Stimulated activated naive CD8-positive, alpha-beta T cell treated with anti-CD3 and anti-CD28 coated beads, Interleukin-15, amount 100 ng/mL, for 72 hours (primary cell): ENCODE measurements at regions not wholly inside any gene's neighbourhood (a gene's known extent, or its start where the extent isn't known, plus 50 kb on each side); places are given as distances from the start of the nearest gene placed in this dataset.
"Not testable (repeated sequence)": the region's sequence is repeated elsewhere in the genome, so short reads cannot be mapped to it uniquely, and the experiment has no call there.

Source experiments
- ATAC-seq: fragments of 150-1000 bp; cut with Tn5 transposase; 2 replicates; pipeline ENCODE4 v1.10.0; 2021; ENCODE audit warnings: mild to moderate bottlenecking, moderate library complexity
- DNase-seq, 2 donors: peaks; one replicate each; pipeline ENCODE4 v3.0.0; 2021 to 2022
- H3K27ac Mint-ChIP-seq, 2 donors: one replicate each; pipeline ENCODE4 v1.8.0; 2022; ENCODE audit warnings: mild to moderate bottlenecking in 2 of 2, mixed read lengths in 2 of 2, moderate library complexity in 2 of 2
- H3K27me3 Mint-ChIP-seq: one replicate; pipeline ENCODE4 v1.8.0; 2022; ENCODE audit warnings: mixed read lengths
- H3K4me1 Mint-ChIP-seq: one replicate; pipeline ENCODE4 v1.8.0; 2022; ENCODE audit warnings: mild to moderate bottlenecking, mixed read lengths
- H3K4me3 Mint-ChIP-seq, 2 donors: one replicate each; pipeline ENCODE4 v1.8.0; 2022; ENCODE audit warnings: mild to moderate bottlenecking in 2 of 2, mixed read lengths in 2 of 2, moderate library complexity in 1 of 2
- H3K9me3 Mint-ChIP-seq, 2 donors: one replicate each; pipeline ENCODE4 v1.8.0; 2022; ENCODE audit warnings: mixed read lengths in 2 of 2

DNA sequence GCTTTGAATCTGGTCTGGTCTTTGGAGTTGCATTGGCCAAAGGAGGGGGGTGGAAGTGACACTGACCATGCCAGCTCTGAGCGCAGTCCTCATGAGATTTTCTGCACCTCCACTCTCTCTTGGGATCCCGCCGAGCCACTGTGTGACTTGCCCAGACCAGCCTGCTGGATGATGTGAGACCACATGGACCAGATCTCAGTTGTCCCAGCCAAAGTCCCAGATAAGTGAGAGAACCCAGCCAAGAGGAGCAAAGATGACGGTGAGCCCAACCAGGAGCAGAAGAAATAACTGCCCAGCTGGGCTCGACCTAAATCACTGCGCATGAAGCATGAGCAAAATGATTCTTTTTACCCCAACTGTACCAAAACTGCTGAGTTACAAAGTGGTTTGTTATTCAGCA, 96.5 kb upstream of the ERCC4 start:
- no peak overlapping the region for H3K4me3 Mint-ChIP-seq
- ATAC-seq, result no peak
- no peak overlapping the region for H3K27ac Mint-ChIP-seq
- H3K9me3 Mint-ChIP-seq, result peaks cover 5 to 7% of the 10 kb centered on the region in 2 donors
- H3K27me3 Mint-ChIP-seq, result peaks cover 7% of the 10 kb centered on the region
- DNase-seq, result no peak
- H3K4me1 Mint-ChIP-seq, result no peaks in the 10 kb centered on the region

DNA sequence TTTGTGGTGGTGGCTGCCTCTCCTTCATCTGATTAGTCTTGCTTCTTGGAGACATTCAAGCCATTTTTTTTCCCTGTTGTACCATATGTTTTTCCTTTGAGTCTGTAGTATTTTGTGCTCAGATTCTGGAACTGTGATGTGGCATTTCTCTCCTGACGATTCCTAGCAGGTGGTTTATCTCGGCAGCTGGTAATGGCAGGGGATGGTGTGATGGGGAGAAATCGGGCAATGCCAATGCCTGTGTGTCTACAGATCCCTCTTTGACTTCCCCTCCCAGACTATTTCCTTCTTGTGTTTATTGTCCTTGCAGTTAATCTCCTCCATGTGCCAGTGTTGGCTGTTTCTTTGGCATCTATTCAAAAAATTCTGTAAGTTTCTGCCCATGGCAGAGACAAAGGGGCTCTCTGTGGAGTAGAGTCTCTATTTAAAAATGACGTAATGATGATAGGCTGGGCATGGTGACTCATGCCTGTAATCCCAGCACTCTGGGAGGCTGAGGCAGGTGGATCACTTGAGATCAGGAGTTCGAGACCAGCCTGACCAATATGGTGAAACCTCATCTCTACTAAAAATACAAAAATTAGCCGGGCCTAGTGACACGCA, 90.2 kb upstream of the ERCC4 start:
- H3K27me3 Mint-ChIP-seq, result peaks cover 28% of the 10 kb centered on the region
- H3K9me3 Mint-ChIP-seq, result peaks cover 2 to 8% of the 10 kb centered on the region in 2 donors
- H3K4me3 Mint-ChIP-seq, result no peak overlapping the region
- ATAC-seq (no peak), DNase-seq (no peak)
- H3K27ac Mint-ChIP-seq, result no peak overlapping the region
- no peaks in the 10 kb centered on the region for H3K4me1 Mint-ChIP-seq

DNA sequence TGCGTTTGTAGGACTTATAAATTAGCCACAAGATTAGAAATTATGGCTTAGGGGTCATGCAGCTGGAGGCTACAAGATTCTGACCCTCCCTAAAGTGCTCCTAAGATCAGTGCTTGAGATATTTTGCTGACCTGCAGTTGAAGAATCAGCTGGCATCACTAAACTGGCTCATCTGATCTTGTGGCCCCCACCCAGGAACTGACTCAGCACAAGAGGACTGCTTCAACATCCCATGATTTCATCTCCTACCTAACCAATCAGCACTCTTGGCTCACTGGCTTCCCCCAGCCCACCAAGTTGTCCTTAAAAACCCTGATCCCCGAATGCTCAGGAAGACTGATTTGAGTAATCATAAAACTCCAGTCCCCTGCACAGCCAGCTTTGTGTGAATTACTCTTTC, 86.4 kb upstream of the ERCC4 start:
- H3K4me3 Mint-ChIP-seq, result no peak overlapping the region
- ATAC-seq (no peak), DNase-seq (no peak)
- peaks cover 40% of the 10 kb centered on the region for H3K27me3 Mint-ChIP-seq
- no peaks in the 10 kb centered on the region for H3K4me1 Mint-ChIP-seq
- no peak overlapping the region for H3K27ac Mint-ChIP-seq
- peaks cover 0 to 7% of the 10 kb centered on the region in 2 donors for H3K9me3 Mint-ChIP-seq

DNA sequence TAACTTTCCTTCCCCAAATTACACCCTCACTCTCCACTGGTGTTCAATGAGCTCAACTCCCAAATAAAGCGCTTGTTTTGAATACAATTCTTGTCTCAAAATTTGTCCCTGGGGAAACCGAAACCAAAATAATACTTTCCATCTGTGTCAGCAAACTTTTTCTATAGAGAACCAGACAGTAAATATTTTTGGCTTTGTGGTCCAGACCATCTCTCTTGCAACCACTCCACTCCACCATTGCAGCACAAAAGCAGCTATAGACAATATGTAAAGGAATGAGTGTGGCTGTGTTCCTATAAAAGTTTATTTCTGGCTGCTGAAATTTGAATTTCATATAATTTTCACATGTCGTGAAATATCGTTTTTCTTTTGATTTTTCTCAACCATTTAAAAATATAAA, 84.6 kb upstream of the ERCC4 start:
- H3K9me3 Mint-ChIP-seq, result no peaks in the 10 kb centered on the region
- no peak overlapping the region for H3K4me3 Mint-ChIP-seq
- H3K27me3 Mint-ChIP-seq, result peaks cover 35% of the 10 kb centered on the region
- DNase-seq (no peak), ATAC-seq (no peak)
- no peak overlapping the region for H3K27ac Mint-ChIP-seq
- no peaks in the 10 kb centered on the region for H3K4me1 Mint-ChIP-seq

DNA sequence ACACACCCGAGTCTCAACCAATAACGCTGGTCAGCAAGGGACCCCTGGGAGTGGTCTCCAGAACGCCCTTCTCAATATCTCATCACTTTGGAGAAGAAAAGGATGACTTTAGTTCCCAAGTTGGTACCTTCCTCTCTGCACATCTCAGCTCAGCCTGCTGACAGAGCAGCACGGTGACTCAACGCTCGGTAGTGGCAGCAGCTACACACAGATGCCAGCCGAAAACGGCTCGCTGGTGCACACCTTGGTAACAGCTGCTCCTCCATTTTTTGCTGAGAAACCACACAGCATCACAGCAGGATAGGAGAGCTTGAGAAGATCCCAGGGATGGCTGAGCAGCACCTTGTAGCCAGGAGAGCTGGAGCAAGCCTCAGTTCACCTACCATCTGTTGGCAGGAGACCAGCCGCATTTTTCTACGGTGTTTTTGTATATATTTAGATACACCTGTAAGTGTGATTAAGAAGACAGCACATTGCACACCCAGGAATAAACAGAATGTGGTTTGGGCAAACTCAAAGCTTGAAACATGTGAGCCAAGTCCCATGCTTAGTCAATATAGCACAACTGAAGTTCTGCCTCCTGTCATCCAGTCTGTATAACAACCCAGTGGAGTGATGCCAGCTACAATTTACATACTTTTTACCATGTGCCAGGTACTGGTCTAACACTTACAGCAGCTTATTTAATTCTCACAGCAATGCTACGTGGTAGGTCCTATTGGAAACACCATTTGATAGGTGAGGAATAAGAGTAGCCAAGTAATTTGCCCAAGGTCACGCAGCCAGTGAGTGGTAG, 83.8 kb upstream of the ERCC4 start:
- Mint-ChIP-seq H3K4me3 (no peak overlapping the region), H3K27me3 (peaks cover 35% of the 10 kb centered on the region), H3K9me3 (no peaks in the 10 kb centered on the region), H3K27ac (no peak overlapping the region), H3K4me1 (no peaks in the 10 kb centered on the region)
- no peak for ATAC-seq
- DNase-seq, result no peak

DNA sequence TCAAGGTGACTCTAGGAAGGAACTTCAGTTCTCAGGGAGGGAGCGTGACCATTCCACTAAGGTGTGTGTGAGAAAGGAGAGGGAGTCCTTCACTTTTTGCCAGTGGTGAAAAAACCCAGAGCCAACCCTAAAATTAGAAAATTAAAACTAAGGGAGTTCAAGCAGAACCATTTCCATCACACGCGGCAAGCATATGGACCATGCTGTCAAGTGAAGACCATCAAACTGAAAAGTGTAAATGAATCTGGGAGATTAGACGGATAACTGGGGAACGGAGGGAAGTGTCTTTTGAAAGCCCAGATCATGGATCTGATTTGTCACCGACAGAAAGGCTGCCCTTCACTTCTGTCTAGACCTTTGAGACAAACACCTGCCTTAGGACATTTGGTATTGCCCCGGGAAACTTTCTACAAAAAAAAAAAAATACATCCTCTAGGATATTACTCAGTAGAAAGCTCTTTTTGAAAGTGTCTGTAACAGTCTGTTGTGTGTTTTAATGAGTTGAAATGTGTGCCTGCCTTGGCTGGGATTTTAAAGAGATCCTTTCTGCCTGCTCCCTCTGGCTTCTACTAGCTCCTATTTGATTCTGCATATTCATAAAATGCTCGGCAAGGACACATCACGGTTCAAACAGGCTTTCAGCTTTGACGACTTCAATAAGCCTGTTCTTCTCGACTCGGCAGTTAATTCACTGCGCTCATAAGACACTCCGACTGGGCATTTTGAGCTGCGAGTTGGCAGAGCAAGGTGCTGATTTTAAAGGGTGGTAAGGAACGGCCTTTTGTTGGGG, 81.4 kb upstream of the ERCC4 start:
- peaks cover 31% of the 10 kb centered on the region for H3K27me3 Mint-ChIP-seq
- ATAC-seq (no peak), DNase-seq (no peak)
- H3K27ac Mint-ChIP-seq, result no peak overlapping the region
- no peaks in the 10 kb centered on the region for H3K4me1 Mint-ChIP-seq
- no peaks in the 10 kb centered on the region for H3K9me3 Mint-ChIP-seq
- no peak overlapping the region for H3K4me3 Mint-ChIP-seq

DNA sequence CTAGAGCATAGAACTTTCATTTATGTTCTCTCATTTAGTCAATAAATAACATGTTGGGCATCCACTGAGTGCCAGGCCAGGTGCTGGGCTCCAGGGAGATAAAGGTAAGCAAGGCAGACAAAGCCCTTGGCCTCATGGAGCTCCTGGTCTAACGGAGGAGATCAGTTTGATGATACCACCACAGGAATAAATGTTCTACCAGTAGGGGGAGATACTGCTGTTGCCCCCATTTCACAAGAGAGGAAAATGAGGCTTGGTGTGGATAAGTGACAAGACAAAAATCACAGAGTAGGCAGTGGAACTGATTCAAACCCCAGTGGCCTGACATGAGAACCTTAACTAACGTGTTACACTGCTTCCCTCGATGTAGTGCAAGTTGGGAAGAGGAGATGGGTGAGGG, 80.4 kb upstream of the ERCC4 start:
- Mint-ChIP-seq H3K4me1 (no peaks in the 10 kb centered on the region), H3K27ac (no peak overlapping the region), H3K27me3 (peaks cover 22% of the 10 kb centered on the region), H3K9me3 (no peaks in the 10 kb centered on the region), H3K4me3 (no peak overlapping the region)
- no peak for DNase-seq
- ATAC-seq, result no peak

DNA sequence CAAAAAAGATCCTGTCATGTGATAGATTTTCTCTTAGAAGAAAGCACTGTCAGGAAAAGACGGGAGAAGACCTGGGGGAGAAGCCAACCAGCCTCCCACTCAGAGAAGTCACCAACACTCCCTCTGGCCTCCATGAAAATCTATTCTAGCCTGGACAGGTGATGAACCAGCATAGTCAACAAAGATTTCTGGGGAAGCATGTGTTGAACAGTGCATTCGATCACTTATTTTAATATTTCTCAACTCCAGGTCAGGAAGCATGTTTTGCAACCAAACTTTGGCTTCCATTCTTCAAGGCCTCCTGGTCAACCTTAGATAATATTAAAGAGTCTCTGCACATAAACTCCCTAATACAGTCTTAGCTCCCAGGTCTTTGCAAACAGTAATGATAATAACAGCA, 74.7 kb upstream of the ERCC4 start:
- H3K4me1 Mint-ChIP-seq, result no peaks in the 10 kb centered on the region
- peaks cover 26% of the 10 kb centered on the region for H3K27me3 Mint-ChIP-seq
- H3K9me3 Mint-ChIP-seq, result no peaks in the 10 kb centered on the region
- ATAC-seq, result no peak
- no peak overlapping the region for H3K4me3 Mint-ChIP-seq
- DNase-seq, result no peak
- H3K27ac Mint-ChIP-seq, result no peak overlapping the region

DNA sequence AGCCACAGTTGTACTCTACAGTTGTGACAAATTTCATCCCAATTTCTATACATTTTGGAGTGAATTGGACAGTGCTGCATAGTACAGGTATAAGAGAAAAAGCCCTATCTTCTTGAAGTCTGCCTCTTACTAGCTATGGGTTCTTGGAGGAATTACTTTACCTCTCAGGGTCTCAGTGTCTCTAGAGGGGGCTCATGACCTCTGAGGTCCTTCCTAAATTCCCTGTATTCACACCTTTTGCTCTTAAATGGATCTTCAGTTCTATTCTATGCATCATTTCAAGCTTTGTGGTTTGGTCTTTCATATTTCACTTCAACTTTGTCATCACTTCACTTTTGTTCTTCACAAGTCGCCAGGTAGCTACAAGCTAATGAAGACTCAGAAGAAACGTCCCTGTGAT, 71.2 kb upstream of the ERCC4 start:
- Mint-ChIP-seq H3K9me3 (no peaks in the 10 kb centered on the region), H3K27me3 (peaks cover 17% of the 10 kb centered on the region), H3K4me1 (no peaks in the 10 kb centered on the region), H3K4me3 (no peak overlapping the region), H3K27ac (no peak overlapping the region)
- DNase-seq (no peak), ATAC-seq (no peak)

DNA sequence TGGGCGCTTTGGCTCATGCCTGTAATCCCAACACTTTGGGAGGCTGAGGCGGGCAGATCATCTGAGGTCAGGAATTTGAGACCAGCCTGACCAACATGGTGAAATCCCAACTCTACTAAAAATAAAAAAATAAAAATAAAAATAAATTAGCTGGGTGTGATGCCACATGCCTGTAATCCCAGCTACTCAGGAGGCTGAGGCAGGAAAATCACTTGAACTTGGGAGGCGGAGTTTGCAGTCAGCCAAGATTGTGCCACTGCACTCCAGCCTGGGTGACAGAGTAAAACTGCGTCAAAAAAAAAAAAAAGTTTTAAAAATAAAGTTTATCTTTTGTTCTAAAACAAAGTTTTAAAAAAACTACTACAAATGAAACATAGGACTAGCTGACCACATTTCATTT, 69.8 kb upstream of the ERCC4 start:
- DNase-seq, H3K27ac Mint-ChIP-seq, H3K4me1 Mint-ChIP-seq, H3K9me3 Mint-ChIP-seq, ATAC-seq, H3K4me3 Mint-ChIP-seq: not testable (repeated sequence)
- peaks cover 20% of the 10 kb centered on the region for H3K27me3 Mint-ChIP-seq

DNA sequence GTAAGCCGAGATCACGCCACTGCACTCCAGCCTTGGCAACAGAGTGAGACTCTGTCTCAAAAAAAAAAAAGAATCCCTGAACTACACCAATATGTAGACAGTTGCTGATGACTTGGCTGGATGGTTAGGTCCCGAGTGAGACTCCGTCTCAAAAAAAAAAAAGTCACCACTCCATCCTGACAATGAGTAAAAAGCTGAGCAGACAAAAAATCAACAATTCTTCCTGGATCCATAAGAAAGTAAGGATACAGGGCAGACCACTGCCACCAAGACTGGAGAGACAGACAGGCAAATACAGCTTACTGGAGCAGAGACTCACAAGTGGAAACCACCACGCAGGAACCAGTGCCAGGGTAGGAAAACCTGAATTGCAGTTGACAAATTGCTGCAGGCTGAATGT, 67.1 kb upstream of the ERCC4 start:
- Mint-ChIP-seq H3K4me1 (no peaks in the 10 kb centered on the region), H3K9me3 (no peaks in the 10 kb centered on the region), H3K4me3 (no peak overlapping the region), H3K27me3 (peaks cover 16% of the 10 kb centered on the region), H3K27ac (no peak overlapping the region)
- no peak for ATAC-seq
- DNase-seq, result no peak

DNA sequence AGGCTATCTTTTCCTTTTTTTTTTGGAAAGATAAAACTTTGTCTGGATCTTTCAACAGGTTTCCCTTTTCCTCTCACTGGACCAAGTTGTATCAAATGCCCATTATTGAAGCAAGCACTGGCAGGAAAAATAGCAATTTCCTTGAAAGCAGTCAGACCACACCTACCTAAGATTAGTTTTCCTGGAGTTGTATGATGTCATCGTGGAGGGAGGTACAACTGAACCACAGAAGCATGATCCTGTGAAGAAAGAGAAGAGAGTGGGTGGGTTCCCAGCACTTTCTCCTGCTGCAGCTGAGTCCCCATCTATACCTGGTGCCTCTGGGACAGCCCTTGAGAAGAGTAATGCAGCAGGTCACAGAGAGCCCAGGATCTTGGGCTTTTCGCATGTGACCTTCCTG, 63.6 kb upstream of the ERCC4 start:
- no peak overlapping the region for H3K4me3 Mint-ChIP-seq
- no peaks in the 10 kb centered on the region for H3K9me3 Mint-ChIP-seq
- ATAC-seq (no peak), DNase-seq (no peak)
- H3K4me1 Mint-ChIP-seq, result no peaks in the 10 kb centered on the region
- peaks cover 32% of the 10 kb centered on the region for H3K27me3 Mint-ChIP-seq
- no peak overlapping the region for H3K27ac Mint-ChIP-seq

DNA sequence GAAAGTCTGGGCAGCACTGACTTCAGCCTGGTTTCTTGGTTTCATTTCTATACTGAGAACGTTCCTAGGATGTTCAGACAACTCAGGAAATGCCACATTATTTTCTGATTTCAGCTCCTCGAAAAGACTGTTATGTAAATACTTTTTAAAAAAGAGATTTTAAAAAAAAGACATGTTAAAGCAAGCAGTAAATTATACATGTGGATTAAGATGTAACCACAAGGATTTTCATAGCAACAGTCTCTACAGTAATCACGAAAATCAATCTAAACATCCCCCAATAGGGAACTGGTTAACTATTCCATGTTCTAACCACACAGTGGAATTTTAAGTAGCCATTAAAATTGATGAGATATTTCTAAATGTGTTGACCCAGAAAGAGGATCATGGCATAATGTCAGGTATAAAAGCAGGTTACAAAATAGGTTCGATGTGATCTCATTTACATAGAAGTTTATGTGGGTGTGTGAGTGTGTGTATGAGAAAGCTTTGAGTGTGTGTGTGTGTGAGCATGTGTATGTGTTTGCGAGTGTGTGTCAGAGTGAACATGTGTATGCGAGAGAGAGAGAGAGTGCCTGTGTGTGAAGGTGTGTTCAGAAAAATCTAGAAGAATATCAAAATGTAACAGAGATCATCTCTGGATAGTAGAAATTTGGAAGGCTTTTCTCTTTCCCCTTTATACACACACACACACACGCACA, 63.0 kb upstream of the ERCC4 start:
- H3K4me3 Mint-ChIP-seq, result no peak overlapping the region
- no peaks in the 10 kb centered on the region for H3K9me3 Mint-ChIP-seq

DNA sequence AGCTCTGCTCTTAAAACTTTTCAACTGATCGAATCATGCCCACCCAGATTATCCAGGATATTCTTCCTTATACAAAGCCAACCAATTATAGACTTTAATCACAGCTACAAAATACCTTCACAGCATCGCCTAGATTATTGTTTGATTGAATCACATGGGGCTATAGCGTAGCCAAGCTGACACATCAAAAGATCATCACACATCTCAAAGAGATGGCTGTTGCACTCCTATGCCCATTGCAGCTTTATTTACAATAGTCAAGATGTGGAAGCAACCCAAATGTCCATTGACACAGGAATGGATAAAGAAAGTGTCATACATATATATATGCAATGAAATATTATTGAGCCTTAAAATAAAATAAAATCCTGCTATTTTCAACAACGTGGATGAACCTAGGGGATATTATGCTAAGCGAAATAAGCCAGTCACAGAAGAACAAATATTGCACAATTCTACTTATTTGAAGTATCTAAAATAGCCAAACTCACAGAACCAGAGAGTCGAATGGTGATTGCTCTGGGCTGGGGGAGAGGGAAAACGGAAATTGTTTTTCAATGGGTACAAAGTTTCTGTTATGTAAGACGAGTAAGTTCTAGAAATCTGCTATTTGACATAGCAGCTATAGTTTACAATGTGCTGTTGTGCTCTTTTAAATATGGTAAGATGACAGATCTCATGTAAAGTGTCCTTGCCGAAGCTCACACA, 60.9 kb upstream of the ERCC4 start:
- Mint-ChIP-seq H3K27me3 (peaks cover 35% of the 10 kb centered on the region), H3K4me3 (no peak overlapping the region), H3K9me3 (peaks cover 6 to 9% of the 10 kb centered on the region in 2 donors), H3K27ac (no peak overlapping the region), H3K4me1 (no peaks in the 10 kb centered on the region)
- no peak for DNase-seq
- no peak for ATAC-seq

More for the DNA sequence above, 63.0 kb upstream of the ERCC4 start:
- no peak for ATAC-seq
- H3K27me3 Mint-ChIP-seq, result peaks cover 35% of the 10 kb centered on the region
- no peak overlapping the region for H3K27ac Mint-ChIP-seq
- no peak for DNase-seq
- H3K4me1 Mint-ChIP-seq, result no peaks in the 10 kb centered on the region

DNA sequence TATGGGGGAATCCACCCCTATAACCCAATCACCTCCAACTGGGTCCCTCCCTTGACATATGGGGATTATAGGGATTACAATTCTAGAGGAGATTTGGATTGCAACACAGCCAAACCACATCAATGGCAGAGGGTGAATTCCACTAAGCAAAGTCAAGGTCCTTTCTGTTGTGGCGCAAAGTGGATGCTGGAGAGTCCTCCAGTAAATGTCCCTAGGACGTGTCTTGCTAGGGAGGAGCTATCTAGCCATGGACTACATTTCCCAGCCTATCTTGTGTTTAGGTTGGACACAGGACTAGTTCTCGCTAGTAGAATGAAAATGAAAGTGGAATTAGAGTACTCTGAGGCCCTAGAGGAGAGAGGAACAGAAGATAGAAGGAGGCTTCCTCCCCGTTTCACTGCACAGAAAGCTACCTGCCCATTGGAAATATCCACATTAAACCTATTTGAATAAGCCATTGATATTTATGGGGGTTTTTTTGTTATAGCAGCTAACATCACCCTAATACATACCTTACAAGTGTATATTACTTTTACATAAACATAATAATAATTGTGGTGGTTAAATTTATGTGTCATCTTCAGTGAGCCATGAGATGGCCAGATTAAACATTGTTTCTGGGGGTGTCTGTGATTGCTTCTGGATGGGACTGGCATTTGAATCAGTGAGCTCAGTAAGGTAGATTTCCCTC, 56.7 kb upstream of the ERCC4 start:
- Mint-ChIP-seq H3K9me3 (peaks cover 6 to 9% of the 10 kb centered on the region in 2 donors), H3K27ac (no peak overlapping the region), H3K4me3 (no peak overlapping the region), H3K27me3 (peaks cover 45% of the 10 kb centered on the region), H3K4me1 (no peaks in the 10 kb centered on the region)
- no peak for DNase-seq
- no peak for ATAC-seq
